Activated naive CD4-positive, alpha-beta T cell treated with anti-CD3 and anti-CD28 coated beads, Interleukin-2, amount 50 U/mL, for 72 hours (primary cell): ENCODE measurements at regions not wholly inside any gene's neighbourhood (a gene's known extent, or its start where the extent isn't known, plus 50 kb on each side); places are given as distances from the start of the nearest gene placed in this dataset.

Experiments
- ATAC-seq, 2 donors: fragments of 150-1000 bp; cut with Tn5 transposase; 2 replicates each; pipeline ENCODE4 v1.10.0; 2021; ENCODE audit warnings: mild to moderate bottlenecking in 2 of 2, moderate library complexity in 2 of 2
- DNase-seq, 2 donors: peaks; one replicate each; pipeline ENCODE4 v3.0.0; 2021 to 2022; ENCODE audit warnings: low spot score in 2 of 2
- H3K27ac Mint-ChIP-seq, 2 donors: one replicate each; pipeline ENCODE4 v1.8.0; 2022; ENCODE audit warnings: mild to moderate bottlenecking in 2 of 2, mixed read lengths in 2 of 2
- H3K36me3 Mint-ChIP-seq, 2 donors: one replicate each; pipeline ENCODE4 v1.8.0; 2022; ENCODE audit warnings: mixed read lengths in 2 of 2
- H3K9me3 Mint-ChIP-seq, 2 donors: one replicate each; pipeline ENCODE4 v1.8.0; 2022; ENCODE audit warnings: mixed read lengths in 2 of 2

DNA sequence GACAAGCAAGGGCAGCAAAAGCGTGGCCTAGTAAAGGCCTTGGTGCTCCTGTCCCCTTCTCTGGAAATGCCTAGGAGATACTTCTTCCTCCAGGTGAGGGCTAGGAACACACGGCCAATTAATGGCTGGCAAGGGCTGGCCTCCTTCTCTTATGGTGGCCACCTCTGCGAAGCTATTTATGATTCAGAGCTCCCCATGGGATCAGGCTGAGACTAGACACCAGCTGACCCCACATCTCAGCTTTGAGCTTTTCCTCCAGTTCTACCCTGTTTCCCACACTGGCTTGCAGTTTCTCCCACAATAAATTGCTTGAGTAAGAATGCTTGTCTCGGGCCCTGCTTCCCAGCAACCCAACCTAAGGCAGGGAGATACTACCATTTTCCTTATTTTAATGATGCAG lies 53.7 kb downstream of the CAMK2N1 start:
- no peak for DNase-seq
- no peaks in the 10 kb centered on the region for H3K36me3 Mint-ChIP-seq
- no peak for ATAC-seq
- H3K27ac Mint-ChIP-seq, result no peak overlapping the region
- H3K9me3 Mint-ChIP-seq, result no peaks in the 10 kb centered on the region

DNA sequence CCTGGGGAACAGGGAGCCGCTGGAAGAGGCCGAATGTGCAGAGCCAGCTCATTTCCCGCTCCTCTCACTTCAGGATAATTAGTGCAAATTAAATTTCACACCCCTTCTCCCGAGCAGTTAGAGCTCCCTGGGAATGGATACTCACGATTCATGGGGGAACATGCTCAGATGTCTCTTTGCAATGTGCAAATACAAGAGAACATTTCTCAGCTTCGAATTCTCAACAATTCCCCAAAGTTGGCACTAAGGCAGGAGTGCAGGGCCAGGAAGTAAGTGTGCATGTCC lies 54.9 kb downstream of the CAMK2N1 start:
- DNase-seq (no peak), ATAC-seq (no peak)
- Mint-ChIP-seq H3K9me3 (no peaks in the 10 kb centered on the region), H3K36me3 (no peaks in the 10 kb centered on the region), H3K27ac (no peak overlapping the region)

DNA sequence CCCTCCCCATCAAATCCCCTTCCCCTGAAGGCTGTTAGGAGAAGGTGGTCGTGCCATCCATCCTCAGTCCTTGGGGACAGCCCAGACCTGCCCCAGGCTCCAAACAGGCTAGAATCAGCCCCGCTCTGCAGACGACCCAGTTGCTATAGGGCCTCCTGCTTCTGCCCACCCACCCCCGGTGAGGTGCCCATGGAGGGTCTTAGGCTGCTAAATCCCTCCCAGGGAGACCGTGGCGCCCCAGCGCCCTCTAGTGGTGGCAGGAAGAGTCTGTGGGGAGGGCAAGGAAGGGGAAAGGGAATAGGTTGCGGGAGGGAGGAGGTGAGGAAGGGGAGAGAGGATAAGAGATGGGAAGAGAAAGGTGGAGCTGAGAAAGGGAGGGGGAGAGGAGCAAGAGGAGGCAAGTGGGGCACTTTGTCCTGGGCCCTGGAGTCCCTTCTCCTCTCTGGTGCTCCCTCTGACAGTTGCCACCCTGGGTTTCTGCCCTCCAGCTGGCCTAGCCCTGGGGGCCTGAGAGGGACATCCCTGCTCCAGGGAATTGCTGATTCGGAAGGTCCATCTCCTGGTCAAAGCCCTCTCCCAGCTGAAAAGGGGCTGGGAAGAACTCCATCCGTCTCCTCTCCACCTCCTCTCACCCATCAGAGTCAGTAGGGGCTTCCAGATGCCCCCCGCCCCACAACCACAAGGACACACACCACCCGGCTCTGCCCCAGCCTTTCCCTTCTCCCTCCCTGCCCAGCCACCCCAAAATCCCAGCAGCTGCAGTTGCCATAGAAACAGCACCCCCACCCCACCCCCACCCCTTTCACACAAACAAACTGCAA lies 55.4 kb downstream of the CAMK2N1 start:
- peak in 1 of 2 donors; percentile 54 for ATAC-seq
- no peaks in the 10 kb centered on the region for H3K36me3 Mint-ChIP-seq

DNA sequence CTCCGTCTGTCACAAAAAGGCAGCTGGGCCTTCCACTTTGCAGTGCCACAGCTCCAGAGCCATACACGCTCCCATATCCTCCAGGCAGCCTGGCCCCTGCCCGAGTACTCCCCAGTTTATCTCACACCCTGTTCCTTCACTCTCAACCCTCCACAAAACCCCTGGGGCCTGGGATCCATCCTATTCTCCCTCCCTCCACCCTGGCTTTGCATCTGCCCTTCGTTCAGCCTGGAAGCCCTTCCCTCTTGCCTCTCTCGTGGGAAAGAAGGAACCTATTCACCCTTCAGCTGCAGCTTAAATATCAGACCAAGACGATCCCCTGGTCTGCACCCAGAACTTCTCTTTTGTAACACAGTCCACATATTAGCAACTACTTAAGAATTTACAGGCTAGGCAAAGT lies 56.7 kb downstream of the CAMK2N1 start:
- no peaks in the 10 kb centered on the region for H3K9me3 Mint-ChIP-seq
- ATAC-seq, result no peak
- H3K27ac Mint-ChIP-seq, result no peak overlapping the region
- peak in 1 of 2 donors; percentile 3 for DNase-seq
- H3K36me3 Mint-ChIP-seq, result no peaks in the 10 kb centered on the region

More for the DNA sequence above, 55.4 kb downstream of the CAMK2N1 start:
- no peak overlapping the region for H3K27ac Mint-ChIP-seq
- H3K9me3 Mint-ChIP-seq, result no peaks in the 10 kb centered on the region
- peak; percentile 4 to 68 for DNase-seq

DNA sequence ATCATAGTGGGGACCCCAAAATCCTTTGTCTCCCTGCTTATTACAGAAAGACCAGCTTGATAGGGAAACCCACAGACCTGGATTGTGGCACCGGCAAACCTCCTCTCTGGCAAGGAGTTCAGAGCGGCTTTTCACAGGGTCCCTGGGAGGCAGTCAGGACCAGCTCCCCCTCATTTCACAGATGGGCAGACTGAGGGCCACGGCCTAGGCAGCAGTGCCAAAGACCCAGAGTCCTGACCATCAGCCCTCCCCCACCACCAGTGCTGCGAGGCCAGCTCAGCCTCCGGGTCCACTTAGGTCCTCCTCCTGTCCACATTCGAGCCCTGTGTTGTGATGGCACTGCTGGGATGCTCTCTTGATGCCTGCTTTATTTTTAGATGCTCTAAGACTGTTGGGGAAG lies 57.2 kb downstream of the CAMK2N1 start:
- H3K27ac Mint-ChIP-seq, result no peak overlapping the region
- ATAC-seq, result no peak

DNA sequence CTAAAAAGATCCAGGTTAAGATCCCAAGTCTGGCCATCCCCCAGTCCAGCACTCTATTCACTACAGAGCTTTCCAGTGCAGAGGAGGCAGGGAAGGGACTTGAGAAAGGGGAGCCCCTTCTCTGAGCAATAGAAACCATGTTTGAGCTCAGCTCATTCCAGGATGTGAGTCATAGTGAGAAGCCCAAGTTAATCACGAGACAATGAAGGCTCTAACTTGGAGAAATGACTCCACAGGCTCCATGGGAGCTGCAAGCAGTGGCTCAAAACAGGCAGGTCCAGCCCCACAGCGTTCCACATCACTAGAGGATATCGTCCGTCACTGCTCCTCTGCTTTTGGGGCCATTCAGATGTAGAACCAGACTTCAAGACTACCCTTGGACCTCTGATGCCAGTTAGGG lies 59.1 kb downstream of the CAMK2N1 start:
- Mint-ChIP-seq H3K27ac (peak overlapping the region in 1 of 2 donors; percentile 53), H3K36me3 (peaks cover 7 to 13% of the 10 kb centered on the region in 2 donors), H3K9me3 (peaks cover 9 to 16% of the 10 kb centered on the region in 2 donors)
- DNase-seq, result peak; percentile 19 to 56
- ATAC-seq, result peak; percentile 94 to 96

More for the DNA sequence above, 57.2 kb downstream of the CAMK2N1 start:
- no peaks in the 10 kb centered on the region for H3K36me3 Mint-ChIP-seq
- DNase-seq, result peak in 1 of 2 donors; percentile 42
- peaks cover 0 to under 1% of the 10 kb centered on the region in 2 donors for H3K9me3 Mint-ChIP-seq

DNA sequence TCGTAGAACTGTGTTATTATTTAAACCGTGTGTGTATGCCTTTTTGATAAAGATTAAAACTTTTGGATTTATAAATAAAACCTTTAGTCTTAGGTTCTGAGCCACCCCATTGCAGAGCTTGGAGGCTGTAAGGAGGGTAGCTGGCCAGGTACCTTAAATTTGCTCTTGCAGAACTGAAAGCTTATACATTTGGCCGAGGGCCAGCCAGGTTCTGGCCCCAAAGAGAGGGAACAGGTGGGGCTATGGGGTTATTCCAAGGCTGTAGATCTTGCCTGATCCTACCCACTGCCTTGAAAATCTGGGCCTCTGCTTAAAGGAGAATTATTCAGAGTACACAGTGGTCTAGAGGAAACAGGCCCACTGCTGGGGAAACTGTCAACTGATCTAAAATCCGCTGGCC lies 59.6 kb downstream of the CAMK2N1 start:
- DNase-seq (no peak), ATAC-seq (peak in 1 of 2 donors; percentile 2)
- H3K27ac Mint-ChIP-seq, result peak overlapping the region in 1 of 2 donors; percentile 53
- H3K9me3 Mint-ChIP-seq, result peaks cover 14 to 21% of the 10 kb centered on the region in 2 donors
- peaks cover 11 to 18% of the 10 kb centered on the region in 2 donors for H3K36me3 Mint-ChIP-seq

DNA sequence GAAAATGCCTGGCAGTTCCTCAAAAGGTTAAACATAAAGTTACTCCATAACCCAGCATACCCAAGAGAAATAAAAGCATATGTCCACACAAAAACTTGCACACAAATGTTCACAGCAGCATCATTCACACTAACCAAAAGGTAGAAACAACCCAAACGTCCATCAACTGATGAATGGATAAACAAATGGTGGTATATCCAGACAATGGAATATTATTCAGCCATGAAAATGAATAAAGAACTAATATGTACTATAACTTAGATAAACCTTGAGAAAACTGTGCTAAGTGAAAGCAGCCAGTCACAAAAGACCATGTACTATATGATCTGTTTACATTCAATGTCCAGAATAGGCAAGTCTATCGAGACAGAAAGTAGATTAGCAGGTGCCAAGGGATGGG lies 60.4 kb downstream of the CAMK2N1 start:
- Mint-ChIP-seq H3K27ac (no peak overlapping the region), H3K36me3 (peaks cover 18% of the 10 kb centered on the region in 2 donors), H3K9me3 (peaks cover 14 to 28% of the 10 kb centered on the region in 2 donors)
- DNase-seq (no peak), ATAC-seq (no peak)

DNA sequence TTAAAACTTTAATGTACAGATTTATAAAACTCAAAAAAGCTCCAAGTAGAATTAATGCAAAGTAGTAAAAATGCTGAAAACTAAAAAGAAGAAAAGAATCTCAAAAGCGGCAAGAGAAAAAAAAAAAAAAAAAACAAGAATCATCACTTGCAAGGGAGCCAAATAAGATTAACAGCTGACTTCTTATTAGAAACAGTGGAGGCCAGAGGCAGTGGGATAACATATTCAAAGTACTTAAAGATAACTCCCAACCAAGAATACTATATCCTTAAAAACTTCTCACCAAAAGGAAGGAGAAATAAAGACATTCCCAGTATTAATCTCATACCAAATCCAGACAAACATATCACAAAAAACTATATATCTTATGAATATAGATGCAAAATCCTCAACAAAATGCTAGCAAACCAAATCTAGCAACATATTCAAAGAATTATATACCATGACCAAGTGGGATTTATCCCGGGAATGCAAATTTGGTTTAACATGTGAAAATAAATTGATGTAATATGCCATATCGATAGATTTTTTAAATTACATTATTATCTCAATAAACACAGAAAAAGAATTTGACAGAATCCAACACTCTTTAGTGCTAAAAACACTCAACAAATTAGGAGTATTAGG lies 62.7 kb downstream of the CAMK2N1 start:
- DNase-seq, result no peak
- Mint-ChIP-seq H3K9me3 (peaks cover 14 to 28% of the 10 kb centered on the region in 2 donors), H3K27ac (no peak overlapping the region), H3K36me3 (peaks cover 18 to 24% of the 10 kb centered on the region in 2 donors)
- no peak for ATAC-seq

DNA sequence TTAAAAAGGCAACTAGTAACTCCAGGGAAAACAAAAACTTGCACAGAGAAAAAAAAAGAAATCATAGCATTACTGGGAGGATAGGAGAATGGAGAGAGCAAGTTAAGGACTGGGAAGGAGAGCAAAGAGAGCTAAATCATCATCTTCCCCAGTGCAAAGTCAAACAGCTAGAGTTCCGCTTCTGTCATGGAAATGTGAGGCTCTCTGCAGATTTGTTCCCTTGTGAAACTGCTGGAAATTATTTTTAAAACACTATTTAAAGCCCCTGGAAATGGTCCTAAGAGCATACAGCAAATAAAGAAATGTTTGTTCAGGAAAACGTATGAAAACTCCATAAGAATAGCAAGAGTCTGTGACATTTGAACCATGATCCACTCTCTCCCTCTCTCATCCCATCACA lies 64.6 kb downstream of the CAMK2N1 start:
- ATAC-seq (no peak), DNase-seq (no peak)
- no peak overlapping the region for H3K27ac Mint-ChIP-seq
- H3K9me3 Mint-ChIP-seq, result peaks cover 14 to 28% of the 10 kb centered on the region in 2 donors
- H3K36me3 Mint-ChIP-seq, result peaks cover 18 to 24% of the 10 kb centered on the region in 2 donors

DNA sequence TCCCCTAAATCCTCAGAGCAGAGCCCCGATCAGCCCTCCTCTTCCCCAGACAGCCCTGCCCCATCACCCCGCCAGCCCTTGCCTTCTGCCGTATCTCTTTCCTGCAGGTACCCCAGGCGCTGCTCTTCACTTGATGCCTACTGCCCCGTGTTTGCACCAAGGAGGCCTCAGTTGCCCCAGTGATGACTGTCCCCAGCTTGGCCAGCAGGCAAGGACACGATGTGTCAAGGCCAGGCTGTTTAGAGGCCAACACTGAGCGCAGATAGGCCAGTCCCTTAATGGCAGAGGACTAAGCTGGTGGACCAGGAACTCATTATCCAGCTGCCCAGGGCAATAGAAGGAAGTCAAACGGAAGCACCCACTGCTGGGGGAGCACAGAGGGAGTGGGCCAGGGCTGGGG lies 68.4 kb downstream of the CAMK2N1 start:
- DNase-seq (peak in 1 of 2 donors; percentile 11), ATAC-seq (no peak)
- Mint-ChIP-seq H3K36me3 (peaks cover 12 to 19% of the 10 kb centered on the region in 2 donors), H3K9me3 (peaks cover 6 to 17% of the 10 kb centered on the region in 2 donors), H3K27ac (no peak overlapping the region)

DNA sequence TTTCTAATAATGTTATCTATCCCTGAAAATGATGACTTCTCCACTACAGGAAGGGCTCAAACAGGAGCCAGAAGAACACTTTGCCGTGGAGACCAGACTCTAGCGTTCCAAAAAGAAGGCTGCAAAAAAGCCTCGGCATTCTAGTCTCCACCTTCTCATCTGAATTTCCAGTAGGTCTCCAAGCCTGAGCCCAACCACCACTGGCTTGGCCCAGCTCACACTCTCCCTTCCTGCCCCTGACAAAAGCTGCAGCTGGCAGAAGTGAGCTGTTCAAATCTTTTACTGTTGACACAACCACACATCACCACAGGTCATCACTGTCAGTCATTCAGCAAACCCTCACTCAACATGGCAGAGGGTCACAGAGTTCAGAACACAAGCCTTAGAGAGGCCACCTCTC lies 69.3 kb downstream of the CAMK2N1 start:
- no peak for ATAC-seq

DNA sequence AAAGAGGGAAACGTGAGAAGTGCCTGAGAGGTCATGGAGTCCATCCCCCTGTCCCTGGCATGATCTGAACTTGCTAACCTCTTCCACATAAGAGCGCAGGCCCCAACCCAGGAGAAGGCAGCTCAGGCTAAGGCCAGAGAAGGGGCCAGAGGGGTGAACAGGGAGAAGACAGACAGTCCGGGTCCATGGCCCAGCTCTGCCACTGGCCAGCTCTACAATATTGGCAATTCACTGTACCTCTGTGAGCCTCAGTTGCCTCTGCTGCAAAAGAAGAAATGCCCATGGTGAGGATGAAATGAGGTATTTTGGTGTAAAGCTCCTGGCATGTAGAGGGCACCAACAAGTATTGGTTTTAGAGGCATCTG lies 72.3 kb downstream of the CAMK2N1 start:
- DNase-seq, result peak in 1 of 2 donors; percentile 33
- Mint-ChIP-seq H3K36me3 (no peaks in the 10 kb centered on the region), H3K9me3 (no peaks in the 10 kb centered on the region), H3K27ac (no peak overlapping the region)
- no peak for ATAC-seq

More for the DNA sequence above, 69.3 kb downstream of the CAMK2N1 start:
- H3K27ac Mint-ChIP-seq, result no peak overlapping the region
- peaks cover 4 to 10% of the 10 kb centered on the region in 2 donors for H3K9me3 Mint-ChIP-seq
- peaks cover 3 to 14% of the 10 kb centered on the region in 2 donors for H3K36me3 Mint-ChIP-seq
- peak in 1 of 2 donors; percentile 30 for DNase-seq

DNA sequence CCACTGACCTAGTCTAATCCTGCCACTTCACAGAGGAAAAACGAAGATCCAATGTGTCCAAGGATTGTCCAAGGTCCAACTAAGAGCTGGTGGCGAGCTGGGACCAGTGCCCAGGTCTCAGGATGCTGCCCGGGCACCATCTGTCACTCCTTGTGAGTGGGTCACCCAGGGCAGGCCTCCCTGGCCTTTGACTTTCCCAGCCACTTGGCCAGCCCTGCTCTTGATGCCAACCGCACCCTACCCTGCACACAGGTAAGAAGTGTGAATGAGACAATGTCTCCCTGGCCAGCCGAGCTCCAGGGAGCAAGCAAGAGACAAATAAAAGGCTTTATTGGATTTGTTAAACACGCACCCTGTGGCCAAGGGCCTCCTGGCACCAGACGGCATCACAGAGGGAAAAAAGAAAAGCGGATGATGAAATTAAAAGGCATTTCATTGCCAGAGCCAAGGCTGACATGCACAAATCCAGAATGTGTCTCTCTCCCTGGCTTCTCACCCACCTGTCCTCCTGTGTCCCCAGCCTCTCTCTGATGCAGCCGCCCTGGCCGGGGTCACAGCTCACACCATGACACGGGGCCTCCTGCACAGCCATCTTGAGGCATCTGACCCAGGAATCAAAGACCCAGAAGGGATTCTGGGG lies 72.8 kb downstream of the CAMK2N1 start:
- Mint-ChIP-seq H3K27ac (no peak overlapping the region), H3K36me3 (no peaks in the 10 kb centered on the region), H3K9me3 (no peaks in the 10 kb centered on the region)
- DNase-seq (peak in 1 of 2 donors; percentile 4), ATAC-seq (no peak)

DNA sequence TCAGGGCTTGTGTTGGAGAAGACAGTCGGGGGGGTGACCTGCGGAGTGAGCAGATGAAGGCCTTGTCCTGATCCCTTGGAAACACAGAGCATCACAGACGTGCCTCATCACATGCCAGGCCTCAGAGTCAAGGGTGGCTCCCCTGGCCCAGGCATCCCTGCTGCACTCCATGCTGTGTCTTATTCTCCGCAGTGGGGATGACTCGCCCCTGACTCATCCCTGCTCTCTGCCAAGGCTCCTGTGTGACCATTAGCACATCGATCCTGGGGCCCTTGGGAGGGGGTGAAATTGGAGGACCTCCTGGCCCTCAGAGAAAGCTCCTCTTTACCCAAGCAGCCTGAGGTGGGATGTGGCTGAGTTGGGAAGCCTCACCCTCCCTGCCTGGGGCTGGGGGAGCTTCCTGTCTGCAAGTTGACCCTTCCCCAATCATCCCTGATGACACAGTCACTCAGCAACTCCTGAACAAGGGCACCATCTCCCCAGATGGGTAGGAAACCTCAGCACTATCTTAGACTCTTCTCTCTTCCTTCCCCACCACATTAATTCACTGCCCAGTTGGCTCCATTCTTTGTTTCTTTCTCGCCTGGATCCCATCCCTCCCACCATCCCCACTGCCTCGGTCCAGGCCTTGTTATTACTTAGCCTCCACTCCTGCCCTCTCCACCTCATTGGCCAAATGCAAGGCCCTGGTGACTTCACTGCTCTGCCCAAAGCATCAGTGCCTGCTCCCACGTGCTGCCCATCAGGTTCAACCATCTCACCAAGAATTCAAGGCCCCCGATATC lies 74.6 kb downstream of the CAMK2N1 start:
- H3K36me3 Mint-ChIP-seq, result no peaks in the 10 kb centered on the region
- ATAC-seq (peak; percentile 67 to 86), DNase-seq (peak in 1 of 2 donors; percentile 51)
- H3K27ac Mint-ChIP-seq, result no peak overlapping the region
- H3K9me3 Mint-ChIP-seq, result no peaks in the 10 kb centered on the region

DNA sequence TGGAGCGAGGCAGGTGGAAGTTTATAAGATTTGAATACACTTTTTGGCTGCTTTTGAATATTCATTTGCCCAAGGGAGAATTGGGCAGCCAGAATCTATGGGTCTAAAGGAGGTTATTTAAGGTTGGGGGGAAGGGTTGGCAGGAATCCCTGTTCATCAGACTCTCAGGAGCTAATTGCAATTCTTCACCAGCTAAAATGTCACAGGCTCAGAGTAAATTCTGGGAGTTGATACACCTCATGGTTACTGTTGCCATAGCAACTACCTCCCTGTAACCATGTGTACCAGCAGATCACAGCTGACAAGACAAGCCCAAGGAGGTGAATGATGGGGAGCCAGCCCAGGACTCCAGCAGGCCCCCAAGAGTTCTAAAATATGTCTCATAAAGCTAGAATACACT lies 75.5 kb downstream of the CAMK2N1 start:
- no peaks in the 10 kb centered on the region for H3K36me3 Mint-ChIP-seq
- no peak overlapping the region for H3K27ac Mint-ChIP-seq
- ATAC-seq (no peak), DNase-seq (peak in 1 of 2 donors; percentile 4)
- no peaks in the 10 kb centered on the region for H3K9me3 Mint-ChIP-seq

DNA sequence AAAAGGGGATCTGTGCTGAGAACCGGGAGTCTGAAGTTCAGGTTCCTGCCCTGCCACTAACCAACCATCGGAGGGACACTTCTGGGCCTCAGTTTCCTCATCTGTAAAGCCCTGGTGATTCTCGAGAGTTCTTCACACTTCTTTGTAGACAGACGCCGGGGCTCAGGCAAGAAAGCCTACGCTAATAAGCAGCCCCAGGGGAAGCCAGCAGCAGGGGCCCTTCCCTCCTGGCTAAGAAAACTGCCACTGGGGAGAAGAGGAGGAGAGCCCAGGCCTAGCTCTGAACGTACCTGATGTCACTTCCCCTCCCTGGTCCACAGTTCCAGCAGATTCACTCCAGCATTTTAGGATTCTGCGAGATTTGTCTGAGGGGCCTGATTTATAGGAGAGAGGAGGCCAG lies 76.0 kb downstream of the CAMK2N1 start:
- ATAC-seq (no peak), DNase-seq (peak in 1 of 2 donors; percentile 9)
- Mint-ChIP-seq H3K36me3 (no peaks in the 10 kb centered on the region), H3K27ac (no peak overlapping the region), H3K9me3 (no peaks in the 10 kb centered on the region)
